SK-N-SH treated with all-trans-retinoic acid at 6 μM for 48 hours (cell line): ENCODE measurements at regions not wholly inside any gene's neighbourhood (a gene's known extent, or its start where the extent isn't known, plus 50 kb on each side); places are given as distances from the start of the nearest gene placed in this dataset.

Experiments
- ATAC-seq: fragments of 200-7000 bp; cut with Tn5 transposase; 3 replicates; pipeline ENCODE4 v1.9.1; 2020; ENCODE audit warnings: mild to moderate bottlenecking, moderate library complexity
- ARNTL ChIP-seq: fragments of 450-650 bp; formaldehyde crosslinking; IDR thresholded peaks from 2 replicates; pipeline ENCODE4 v1.5.0; 2020; ENCODE audit warnings: low read depth, mild to moderate bottlenecking, moderate library complexity, borderline replicate concordance
- BACH2 ChIP-seq: fragments of 250-450 bp; sonication (Bioruptor Pico); IDR thresholded peaks from 2 replicates; pipeline ENCODE4 v1.9.0; 2021; ENCODE audit warnings: mild to moderate bottlenecking, borderline replicate concordance
- CREB5 ChIP-seq: fragments of 250-450 bp; sonication (Bioruptor Pico); IDR thresholded peaks from 2 replicates; pipeline ENCODE4 v1.5.1; 2020; ENCODE audit warnings: low read depth, mild to moderate bottlenecking, moderate library complexity
- CSRNP3 ChIP-seq: fragments of 250-450 bp; sonication (Bioruptor Pico); IDR thresholded peaks from 2 replicates; pipeline ENCODE4 v1.5.1; 2021; ENCODE audit warnings: mild to moderate bottlenecking, moderate library complexity
- ESRRG ChIP-seq: fragments of 250-450 bp; sonication (Bioruptor Pico); IDR thresholded peaks from 2 replicates; pipeline ENCODE4 v1.6.1; 2021; ENCODE audit warnings: mild to moderate bottlenecking
- GLIS3 ChIP-seq: fragments of 250-450 bp; sonication (Bioruptor Pico); IDR thresholded peaks from 2 replicates; pipeline ENCODE4 v1.5.0; 2020; ENCODE audit warnings: mild to moderate bottlenecking, moderate library complexity
- ISL1 ChIP-seq: fragments of 250-450 bp; sonication (Bioruptor Pico); IDR thresholded peaks from 2 replicates; pipeline ENCODE4 v2.1.2; 2022; ENCODE audit warnings: mild to moderate bottlenecking, moderate library complexity
- OSR1 ChIP-seq: fragments of 250-450 bp; sonication (Bioruptor Pico); IDR thresholded peaks from 2 replicates; pipeline ENCODE4 v1.8.0; 2022; ENCODE audit warnings: moderate library complexity, mild to moderate bottlenecking, inconsistent platforms
- PATZ1 ChIP-seq: fragments of 250-450 bp; sonication (Bioruptor Pico); IDR thresholded peaks from 2 replicates; pipeline ENCODE4 v1.8.0; 2020; ENCODE audit warnings: mild to moderate bottlenecking, moderate library complexity, borderline replicate concordance
- PPARA ChIP-seq: fragments of 250-450 bp; sonication (Bioruptor Pico); IDR thresholded peaks from 2 replicates; pipeline ENCODE4 v1.5.0; 2020; ENCODE audit warnings: mild to moderate bottlenecking, borderline replicate concordance
- RARB ChIP-seq: fragments of 250-450 bp; sonication (Bioruptor Pico); IDR thresholded peaks from 2 replicates; pipeline ENCODE4 v1.8.0; 2021; ENCODE audit warnings: mild to moderate bottlenecking, moderate library complexity
- SNAI2 ChIP-seq: fragments of 250-450 bp; sonication (Bioruptor Pico); IDR thresholded peaks from 2 replicates; pipeline ENCODE4 v1.5.0; 2020; ENCODE audit warnings: mild to moderate bottlenecking, moderate library complexity
- TCF4 ChIP-seq: fragments of 250-450 bp; sonication (Bioruptor Pico); IDR thresholded peaks from 2 replicates; pipeline ENCODE4 v1.8.0; 2021; ENCODE audit warnings: mild to moderate bottlenecking, moderate library complexity, borderline replicate concordance
- TOX ChIP-seq: fragments of 250-450 bp; sonication (Bioruptor Pico); IDR thresholded peaks from 2 replicates; pipeline ENCODE4 v1.8.0; 2021; ENCODE audit warnings: mild to moderate bottlenecking, moderate library complexity, borderline replicate concordance
- ZFP30 ChIP-seq: fragments of 450-650 bp; formaldehyde crosslinking; IDR thresholded peaks from 2 replicates; pipeline ENCODE4 v1.5.0; 2022; ENCODE audit warnings: mild to moderate bottlenecking, moderate library complexity
- ZNF565 ChIP-seq: fragments of 450-650 bp; formaldehyde crosslinking; conservative IDR thresholded peaks from 2 replicates; pipeline ENCODE4 v1.5.0; 2020; ENCODE audit warnings: low read depth, mild to moderate bottlenecking, moderate library complexity
- ZNF70 ChIP-seq: fragments of 450-650 bp; formaldehyde crosslinking; IDR thresholded peaks from 2 replicates; pipeline ENCODE4 v1.5.0; 2020; ENCODE audit warnings: mild to moderate bottlenecking, moderate library complexity
- ZNF8 ChIP-seq: fragments of 450-650 bp; formaldehyde crosslinking; IDR thresholded peaks from 2 replicates; pipeline ENCODE4 v1.5.0; 2020; ENCODE audit warnings: mild to moderate bottlenecking, moderate library complexity
- TF ChIP-seq, protein P1 (sequence below): fragments of 250-450 bp; sonication (Bioruptor Pico); IDR thresholded peaks from 2 replicates; pipeline ENCODE4 v1.8.0; 2021; ENCODE audit warnings: low read depth, mild to moderate bottlenecking, moderate library complexity, borderline replicate concordance

DNA sequence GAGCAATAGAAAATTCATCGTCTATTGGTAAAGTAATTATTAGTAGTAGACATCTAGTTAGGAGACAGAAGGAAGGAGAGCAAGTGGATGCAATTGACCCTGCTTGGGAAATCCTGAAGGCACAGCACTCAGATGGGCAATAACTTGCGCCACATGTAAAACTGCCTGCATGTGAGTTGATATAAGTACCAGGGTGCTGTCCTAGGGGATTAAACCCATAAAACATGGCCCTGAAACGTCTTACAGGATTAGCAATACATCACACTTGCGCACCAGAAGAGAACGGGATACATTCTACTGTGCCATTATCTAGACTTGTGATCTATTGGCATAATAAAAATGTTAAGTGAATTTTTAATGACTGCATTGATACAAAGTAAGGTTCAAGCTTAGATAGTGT is 277.5 kb upstream of the LYPLAL1 start:
- TF ChIP-seq ZNF565 (CRISPR knock-in tag) = no peak
- no peak for TF ChIP-seq ISL1 (CRISPR knock-in tag)
- TF ChIP-seq GLIS3 (CRISPR knock-in tag) = no peak
- TF ChIP-seq CREB5 (CRISPR knock-in tag) = no peak
- TF ChIP-seq ARNTL (CRISPR knock-in tag) = no peak
- no peak for TF ChIP-seq ESRRG (CRISPR knock-in tag)
- TF ChIP-seq BACH2 = no peak
- TF ChIP-seq TCF4 (CRISPR knock-in tag) = no peak
- no peak for TF ChIP-seq SNAI2 (CRISPR knock-in tag)
- no peak for TF ChIP-seq ZNF8 (CRISPR knock-in tag)
- no peak for TF ChIP-seq ZNF70
- TF ChIP-seq TOX (CRISPR knock-in tag) = no peak
- TF ChIP-seq CSRNP3 = no peak
- TF ChIP-seq, protein P1, sequence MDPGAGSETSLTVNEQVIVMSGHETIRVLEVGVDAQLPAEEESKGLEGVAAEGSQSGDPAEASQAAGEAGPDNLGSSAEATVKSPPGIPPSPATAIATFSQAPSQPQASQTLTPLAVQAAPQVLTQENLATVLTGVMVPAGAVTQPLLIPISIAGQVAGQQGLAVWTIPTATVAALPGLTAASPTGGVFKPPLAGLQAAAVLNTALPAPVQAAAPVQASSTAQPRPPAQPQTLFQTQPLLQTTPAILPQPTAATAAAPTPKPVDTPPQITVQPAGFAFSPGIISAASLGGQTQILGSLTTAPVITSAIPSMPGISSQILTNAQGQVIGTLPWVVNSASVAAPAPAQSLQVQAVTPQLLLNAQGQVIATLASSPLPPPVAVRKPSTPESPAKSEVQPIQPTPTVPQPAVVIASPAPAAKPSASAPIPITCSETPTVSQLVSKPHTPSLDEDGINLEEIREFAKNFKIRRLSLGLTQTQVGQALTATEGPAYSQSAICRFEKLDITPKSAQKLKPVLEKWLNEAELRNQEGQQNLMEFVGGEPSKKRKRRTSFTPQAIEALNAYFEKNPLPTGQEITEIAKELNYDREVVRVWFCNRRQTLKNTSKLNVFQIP = no peak
- TF ChIP-seq PATZ1 (CRISPR knock-in tag) = no peak
- no peak for TF ChIP-seq RARB (CRISPR knock-in tag)
- no peak for TF ChIP-seq PPARA (CRISPR knock-in tag)
- ATAC-seq = no peak

- TF ChIP-seq PATZ1 (CRISPR knock-in tag) = no peak
- no peak for TF ChIP-seq OSR1 (CRISPR knock-in tag)
- TF ChIP-seq GLIS3 (CRISPR knock-in tag) = no peak
- TF ChIP-seq, protein P1 = no peak
- no peak for TF ChIP-seq CSRNP3
- TF ChIP-seq ESRRG (CRISPR knock-in tag) = no peak
- TF ChIP-seq ISL1 (CRISPR knock-in tag) = no peak
- TF ChIP-seq ZNF70 = no peak
- TF ChIP-seq ZNF8 (CRISPR knock-in tag) = no peak
- no peak for TF ChIP-seq SNAI2 (CRISPR knock-in tag)
- TF ChIP-seq ZFP30 = no peak
- TF ChIP-seq, all 23 proteins: peak for 0
- ATAC-seq = no peak
Measured at GRCh38 chr1:218898921-218899320, 274.8 kb upstream of the LYPLAL1 start.
